Stimulated activated CD4-positive, alpha-beta T cell treated with anti-CD3 and anti-CD28 coated beads, Interleukin-2, amount 100 ng/mL, for 48 hours (primary cell): ENCODE measurements at regions not wholly inside any gene's neighbourhood (a gene's known extent, or its start where the extent isn't known, plus 50 kb on each side); places are given as distances from the start of the nearest gene placed in this dataset.
A peak's percentile ranks its signal among the peaks of the same experiment; 100 is the strongest.
"Not testable (repeated sequence)": the region's sequence is repeated elsewhere in the genome, so short reads cannot be mapped to it uniquely, and the experiment has no call there.

ENCODE experiments used
- DNase-seq, 2 donors: peaks; one replicate each; pipeline ENCODE4 v3.0.0-alpha.2; 2020

DNA sequence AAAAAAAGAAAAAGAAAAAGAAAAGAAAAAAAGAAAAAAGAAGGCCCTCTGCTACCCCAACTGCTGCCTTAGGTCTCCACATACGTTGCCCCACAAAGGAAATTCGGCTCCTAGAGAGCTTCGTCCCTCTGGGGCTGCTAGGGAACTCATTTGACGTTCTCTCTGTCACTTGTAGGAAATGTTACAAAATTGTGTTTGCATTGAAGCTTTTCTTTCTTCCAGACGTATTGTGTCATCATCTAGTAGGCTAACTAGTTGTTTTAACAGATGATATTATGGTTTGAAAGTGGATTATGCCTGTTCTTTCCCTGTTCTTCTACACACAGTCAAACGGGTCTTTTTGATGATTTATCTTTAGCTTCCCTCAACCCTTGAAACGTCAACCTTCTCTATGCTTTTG lies 125.3 kb downstream of the BDH1 start:
- no peak for DNase-seq

DNA sequence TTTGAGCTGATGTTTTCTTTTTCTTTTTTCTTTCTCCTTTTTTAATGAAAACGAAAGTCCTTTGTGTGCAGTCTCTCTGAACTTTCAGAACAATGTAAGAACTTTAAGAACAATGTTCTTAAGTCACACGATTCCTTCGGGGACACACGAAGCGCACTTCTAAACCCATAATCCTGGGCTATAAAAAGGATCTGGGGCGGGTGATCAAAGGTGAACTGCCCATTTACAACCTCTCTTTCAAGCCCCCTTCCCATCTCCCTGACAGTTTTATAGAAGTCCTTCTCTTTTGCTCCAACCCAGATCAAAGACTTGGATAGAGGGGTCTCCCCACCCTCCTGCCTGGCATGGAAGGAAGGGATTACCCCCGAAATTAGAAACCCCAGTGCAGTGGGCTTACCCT lies 126.8 kb downstream of the BDH1 start:
- DNase-seq, result no peak

DNA sequence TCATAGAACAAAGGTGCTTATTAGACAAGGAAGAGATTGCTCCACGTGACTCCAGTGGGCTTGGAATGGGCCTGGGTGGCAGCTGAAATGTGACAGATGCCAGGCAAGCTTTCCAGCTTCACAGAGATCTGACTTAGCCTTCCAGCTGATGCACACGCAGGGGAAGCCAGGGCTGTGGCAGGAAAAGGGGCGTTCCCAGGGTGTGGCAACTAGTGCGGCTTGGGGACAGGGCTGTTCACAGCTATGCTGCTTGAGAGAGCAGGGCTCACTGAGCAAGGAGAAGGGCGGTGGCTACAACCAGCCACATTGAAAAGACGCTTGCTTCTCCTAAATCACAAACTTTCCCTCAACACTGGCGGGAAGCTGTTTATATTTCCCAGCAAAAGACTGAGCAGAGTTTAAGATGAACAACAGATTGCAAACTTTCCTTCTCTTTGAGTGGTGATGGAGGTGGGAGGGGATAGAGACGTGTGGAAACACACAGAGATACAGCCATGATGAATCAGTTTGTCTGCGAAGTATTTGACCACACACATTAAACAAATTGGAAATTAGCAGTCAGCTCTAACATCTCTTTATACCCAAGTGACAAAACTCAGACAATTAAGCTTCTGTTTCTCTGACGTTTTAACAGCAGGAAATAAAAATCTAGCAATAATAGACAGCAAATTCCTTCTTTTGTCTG lies 127.5 kb downstream of the BDH1 start:
- DNase-seq, result peak; percentile 48 to 53

DNA sequence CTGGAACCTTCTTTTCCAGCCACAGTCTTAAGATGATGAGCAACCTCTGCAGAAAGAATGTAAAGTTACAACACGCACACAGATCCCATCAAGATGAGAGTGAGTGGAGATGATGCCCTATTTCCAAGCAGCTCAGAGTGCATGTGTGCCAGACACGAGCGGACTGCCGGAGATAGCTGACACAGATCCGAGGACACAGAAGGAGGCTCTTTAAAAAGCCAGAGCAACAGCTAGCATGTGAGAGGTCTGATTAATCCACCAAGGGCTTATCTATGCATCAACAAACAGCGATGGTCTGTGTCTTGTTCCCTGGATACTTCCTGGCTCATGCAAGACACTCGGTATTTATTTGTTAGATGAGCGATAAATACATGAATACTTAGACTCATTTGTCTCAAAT lies 128.6 kb upstream of the DLG1 start:
- DNase-seq, result no peak

DNA sequence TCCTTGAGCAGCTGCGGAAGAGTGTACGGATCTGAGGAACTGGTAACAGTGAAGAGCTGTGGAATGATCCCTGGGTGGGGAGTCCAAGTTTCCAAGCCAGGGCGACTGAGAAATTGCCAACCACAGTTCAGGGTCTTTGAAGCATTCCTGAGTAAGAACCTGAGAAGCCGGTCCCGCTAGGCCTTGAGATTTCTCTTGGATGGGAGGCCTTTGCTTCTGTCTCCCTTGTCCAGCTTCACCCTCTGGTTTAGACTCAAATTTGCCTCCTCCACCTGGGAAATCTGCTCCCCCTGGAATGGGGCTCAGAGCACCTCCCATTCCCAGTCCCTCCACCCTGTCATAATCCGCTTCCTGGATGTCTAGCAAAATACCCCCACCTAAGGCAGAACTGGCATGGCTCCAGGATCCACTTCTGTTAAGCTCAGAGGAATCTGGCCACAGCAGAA lies 127.7 kb upstream of the DLG1 start:
- DNase-seq, result no peak

DNA sequence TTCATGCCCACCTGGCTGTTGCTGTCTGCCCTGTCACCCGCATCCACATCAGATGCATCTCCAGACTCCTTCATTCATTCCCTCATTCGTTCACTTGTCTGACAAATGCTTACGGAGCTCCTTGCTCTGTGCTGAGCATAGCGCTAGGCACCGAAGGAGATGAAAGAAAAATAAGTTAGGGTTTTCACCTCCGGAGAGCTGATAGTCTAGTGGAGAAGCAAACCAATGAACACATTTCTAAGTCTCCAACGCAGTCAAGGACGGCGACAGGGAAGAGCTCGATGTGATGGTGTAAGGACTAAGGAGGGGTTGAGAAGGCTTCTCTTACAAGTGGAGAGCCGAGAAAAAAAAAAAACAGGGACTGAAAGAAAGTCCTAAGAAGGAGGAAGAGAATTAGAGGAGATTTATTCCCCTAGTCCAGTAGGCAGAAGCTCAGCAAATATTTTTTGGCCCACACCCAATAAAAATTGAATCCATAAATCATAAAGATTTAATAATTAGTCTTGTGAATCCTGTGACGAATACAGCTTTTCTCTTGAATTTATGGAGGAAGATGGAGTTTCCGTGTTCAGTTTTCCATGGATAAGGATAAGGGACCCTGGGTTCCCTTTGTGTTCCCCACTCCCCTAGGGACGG lies 127.2 kb upstream of the DLG1 start:
- DNase-seq, result no peak

DNA sequence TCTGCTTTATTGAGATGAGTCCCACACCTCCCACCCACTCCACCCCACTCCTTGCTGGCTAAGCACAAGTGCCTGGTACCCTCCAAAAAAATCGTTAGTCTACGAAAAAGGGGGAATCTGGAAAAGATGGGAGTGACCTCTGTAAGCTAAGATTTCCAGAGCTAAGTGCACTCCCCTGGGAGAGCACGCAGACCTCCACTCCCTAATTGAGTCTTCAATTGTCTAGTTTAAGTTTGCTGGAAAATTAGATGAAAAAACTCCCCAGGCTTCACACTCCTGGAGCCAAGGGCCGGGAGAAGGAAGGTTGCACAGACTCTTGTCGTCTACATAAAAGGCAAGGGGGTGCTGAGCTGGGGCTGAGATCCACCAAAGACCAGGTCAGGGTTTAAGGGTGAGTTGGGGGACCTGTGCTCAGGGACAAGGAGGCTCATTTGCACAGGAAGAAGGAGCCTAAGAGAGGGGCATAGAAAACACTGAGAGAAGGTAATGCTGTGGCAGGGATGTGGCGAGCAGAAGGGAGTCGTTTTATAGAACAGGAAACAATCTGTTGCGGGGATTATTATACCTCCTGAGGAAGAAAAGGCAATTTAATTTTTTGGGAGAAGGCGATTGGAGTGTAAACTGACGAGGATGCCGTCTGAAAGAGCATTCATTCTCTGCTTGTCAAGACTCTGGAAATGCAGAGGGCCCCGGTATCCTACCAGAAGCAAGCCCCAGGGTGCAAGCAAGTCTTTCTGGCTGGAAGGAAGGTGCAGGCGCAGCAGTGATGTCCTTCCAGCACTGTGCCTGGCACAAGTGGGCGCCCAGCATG lies 126.5 kb upstream of the DLG1 start:
- no peak for DNase-seq

DNA sequence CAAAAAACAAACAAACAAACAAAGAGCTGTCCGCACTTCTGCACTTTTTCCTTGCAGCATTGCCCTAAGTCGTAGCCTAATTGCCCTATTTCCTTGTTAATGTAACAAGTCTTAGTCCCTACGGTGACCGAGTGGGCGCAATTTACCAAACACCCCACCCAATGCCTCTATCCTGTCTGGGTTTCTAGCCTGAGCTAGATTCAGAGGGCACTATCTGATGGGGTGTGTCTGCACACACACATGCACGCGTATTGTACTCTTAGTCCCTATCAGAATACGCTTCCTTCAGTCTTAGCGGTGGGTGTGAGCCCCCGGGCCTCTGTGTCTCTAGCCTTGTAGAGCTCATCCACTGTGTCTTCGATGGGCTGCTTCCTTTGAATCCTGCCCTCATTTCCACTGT lies 125.9 kb upstream of the DLG1 start:
- DNase-seq, result no peak

DNA sequence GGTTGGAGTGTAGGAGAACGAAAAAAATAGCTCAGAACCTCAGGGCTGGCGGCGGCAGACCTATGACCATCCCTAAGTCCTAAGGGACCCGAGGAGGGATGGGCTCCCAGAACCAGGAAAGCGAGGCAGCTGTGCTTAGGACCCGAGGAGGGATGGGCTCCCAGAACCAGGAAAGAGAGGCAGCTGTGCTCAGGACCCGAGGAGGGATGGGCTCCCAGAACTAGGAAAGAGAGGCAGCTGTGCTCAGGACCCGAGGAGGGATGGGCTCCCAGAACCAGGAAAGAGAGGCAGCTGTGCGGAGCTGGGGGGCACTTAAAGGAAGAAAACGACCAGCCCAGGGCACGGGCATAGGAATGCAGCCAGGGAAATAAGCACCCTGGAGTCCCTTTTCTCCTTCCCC lies 125.0 kb upstream of the DLG1 start:
- no peak for DNase-seq

DNA sequence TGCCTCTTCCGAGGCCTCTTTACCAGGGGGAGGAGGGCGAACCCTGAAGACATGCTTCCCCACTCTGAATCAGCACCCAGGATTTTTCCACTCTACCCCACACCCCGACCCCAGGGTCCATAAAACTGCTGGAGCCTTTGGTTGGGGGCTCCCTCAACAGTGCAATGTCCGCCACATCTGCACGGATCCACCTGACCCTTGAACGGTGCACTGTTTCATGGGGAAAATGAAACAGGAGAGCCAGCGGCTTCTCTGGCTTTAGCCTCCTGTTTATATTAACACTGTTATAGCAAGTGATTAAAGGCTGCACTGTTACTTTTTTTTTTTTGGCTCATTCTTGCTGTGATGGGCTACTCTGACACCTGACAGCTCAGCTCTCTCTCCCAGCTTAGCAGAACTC lies 124.1 kb upstream of the DLG1 start:
- no peak for DNase-seq

DNA sequence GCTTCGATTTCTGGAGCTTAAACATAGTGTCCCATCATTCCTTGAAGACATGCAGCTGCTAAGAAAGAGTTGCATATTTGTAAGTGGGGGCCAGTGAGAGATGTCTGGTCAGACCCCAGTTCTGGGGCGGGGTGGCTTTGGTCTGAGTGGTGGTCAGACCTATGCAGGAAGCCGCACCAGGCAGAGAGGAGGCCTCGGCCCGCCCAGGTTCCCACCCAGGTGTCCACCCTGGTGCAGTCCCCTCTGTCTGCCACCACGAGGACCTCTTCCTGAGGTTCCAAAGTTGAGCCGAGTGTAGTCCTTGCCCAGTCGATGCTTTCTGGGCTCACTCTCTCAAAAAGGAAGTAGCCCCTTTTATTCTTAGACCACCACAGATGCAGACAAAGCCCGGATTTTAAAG lies 122.6 kb upstream of the DLG1 start:
- no peak for DNase-seq

DNA sequence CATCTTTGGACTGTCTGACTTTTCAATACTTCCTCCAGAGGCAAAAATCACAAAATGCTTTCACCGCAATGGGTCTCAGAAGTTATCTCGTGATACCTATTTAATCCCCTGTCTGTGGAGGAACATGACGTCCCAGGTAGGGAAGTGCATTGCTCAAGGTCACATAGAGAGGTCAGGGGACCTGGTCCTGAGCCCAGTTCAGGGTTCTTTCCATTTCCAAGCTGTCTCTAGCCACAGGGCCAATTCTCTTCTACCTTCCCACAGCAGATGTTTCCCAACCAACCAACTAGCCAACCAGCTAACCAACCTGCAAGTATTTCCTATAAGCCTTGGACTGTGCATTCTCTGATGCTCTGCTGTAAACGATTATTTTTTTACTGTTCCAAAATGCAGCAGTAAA lies 122.2 kb upstream of the DLG1 start:
- DNase-seq, result no peak

DNA sequence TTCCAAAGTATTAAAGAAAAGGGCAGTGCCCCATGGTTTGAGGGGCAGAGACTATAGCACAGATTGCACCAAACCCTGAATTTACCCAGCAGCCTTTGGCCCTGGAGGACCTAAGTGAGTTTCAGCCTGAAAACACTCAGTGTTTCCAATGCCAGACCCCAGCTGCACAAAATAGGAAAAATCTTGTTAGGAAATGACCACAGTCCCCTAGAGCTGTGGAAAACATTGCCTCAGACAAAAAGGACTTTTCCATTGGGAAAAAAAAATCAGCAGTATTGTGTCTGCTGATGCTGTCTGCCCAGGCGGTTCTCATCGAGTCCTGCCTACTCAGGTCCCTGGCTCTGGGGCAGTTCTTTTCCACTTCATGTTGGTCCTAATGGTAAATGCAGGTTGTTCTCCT lies 121.7 kb upstream of the DLG1 start:
- no peak for DNase-seq

DNA sequence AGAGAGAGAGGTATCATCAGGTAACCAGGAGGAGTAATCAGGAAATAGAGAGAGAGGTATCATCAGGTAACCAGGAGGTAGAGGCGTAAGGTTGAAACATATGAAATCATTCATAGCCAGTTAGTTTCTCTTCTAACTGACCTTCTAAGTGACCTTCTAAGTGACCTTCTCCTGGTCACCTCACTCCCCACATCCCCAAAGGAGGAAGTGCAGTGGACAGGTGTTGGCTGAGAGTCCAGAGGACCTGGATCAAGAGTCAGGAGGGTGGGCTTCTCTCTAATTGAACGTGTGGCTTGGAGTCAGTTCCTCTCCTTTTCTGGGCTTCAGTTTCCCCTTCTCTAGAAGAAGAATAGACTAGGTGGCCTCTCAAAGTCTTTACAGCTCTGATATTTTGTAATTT lies 121.3 kb upstream of the DLG1 start:
- DNase-seq, result no peak

DNA sequence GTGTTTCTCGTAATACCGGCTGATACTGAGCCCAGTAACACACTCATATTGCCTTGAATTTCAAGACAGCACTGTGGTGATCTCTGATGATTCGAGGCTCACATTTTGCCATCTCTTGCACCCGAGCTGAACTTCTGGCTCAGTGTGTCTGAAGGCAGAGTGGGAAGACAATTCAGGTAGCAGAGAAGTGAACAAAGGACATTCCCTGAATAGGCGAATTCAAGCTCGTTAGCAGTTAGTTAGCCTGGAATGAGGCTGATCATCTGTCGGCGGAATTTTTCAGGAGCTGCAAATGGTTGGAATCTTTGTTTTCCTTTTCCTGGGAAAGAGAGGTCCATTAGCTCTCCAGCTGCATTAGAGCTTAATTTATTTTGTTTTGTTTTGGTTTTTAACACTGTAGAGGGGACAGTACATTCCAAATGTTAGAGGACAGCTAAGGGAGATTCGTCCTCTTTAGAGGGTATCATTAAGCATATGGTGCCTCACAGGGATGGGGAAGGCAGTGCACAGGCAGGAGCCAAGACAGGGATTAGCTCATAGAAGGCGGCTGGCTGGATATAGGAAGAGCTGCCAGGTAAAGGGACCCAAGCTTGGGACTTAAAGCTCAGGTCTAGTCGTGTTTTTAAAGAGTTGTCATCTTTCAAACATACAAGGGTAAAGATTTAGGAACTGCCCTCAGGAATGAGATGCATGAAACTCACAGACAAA lies 119.7 kb upstream of the DLG1 start:
- DNase-seq, result no peak

DNA sequence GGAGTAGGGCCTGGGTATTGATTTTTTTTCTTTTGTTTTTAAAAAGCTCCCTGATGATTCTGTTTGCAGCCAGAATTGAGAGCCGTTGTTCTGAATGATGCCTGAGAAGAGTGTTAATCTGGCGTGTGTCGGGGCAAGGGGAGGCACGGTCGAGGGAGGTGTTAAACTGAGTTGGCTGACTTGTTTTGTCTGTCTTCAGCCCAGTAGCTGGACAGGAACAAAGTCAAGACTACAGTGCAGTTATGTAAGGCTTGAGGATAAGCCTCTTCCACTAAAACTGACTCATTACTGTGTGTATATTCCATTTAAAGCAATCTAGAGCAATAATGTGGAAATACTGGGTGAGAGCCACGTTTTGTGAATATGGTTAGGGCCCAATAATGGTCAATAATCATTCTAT lies 119.0 kb upstream of the DLG1 start:
- no peak for DNase-seq

DNA sequence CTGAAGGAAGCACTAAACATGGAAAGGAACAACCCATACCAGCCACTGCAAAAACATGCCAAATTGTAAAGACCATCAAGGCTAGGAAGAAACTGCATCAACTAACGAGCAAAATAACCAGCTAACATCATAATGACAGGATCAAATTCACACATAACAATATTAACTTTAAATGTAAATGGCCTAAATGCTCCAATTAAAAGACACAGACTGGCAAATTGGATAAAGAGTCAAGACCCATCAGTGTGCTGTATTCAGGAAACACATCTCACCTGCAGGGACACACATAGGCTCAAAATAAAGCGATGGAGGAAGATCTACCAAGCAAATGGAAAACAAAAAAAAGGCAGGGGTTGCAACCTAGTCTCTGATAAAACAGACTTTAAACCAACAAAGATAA lies 113.5 kb upstream of the DLG1 start:
- not testable (repeated sequence) for DNase-seq

DNA sequence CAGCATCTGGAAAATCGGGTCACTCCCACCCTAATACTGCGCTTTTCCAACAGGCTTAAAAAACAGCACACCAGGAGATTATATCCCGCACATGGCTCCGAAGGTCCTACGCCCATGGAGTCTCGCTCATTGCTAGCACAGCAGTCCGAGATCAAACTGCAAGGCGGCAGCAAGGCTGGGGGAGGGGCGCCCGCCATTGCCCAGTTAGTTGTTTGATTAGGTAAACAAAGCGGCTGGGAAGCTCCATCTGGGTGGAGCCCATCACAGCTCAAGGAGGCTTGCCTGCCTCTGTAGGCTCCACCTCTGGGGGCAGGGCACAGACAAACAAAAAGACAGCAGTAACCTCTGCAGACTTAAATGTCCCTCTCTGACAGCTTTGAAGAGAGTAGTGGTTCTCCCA lies 111.8 kb upstream of the DLG1 start:
- DNase-seq, result not testable (repeated sequence)

DNA sequence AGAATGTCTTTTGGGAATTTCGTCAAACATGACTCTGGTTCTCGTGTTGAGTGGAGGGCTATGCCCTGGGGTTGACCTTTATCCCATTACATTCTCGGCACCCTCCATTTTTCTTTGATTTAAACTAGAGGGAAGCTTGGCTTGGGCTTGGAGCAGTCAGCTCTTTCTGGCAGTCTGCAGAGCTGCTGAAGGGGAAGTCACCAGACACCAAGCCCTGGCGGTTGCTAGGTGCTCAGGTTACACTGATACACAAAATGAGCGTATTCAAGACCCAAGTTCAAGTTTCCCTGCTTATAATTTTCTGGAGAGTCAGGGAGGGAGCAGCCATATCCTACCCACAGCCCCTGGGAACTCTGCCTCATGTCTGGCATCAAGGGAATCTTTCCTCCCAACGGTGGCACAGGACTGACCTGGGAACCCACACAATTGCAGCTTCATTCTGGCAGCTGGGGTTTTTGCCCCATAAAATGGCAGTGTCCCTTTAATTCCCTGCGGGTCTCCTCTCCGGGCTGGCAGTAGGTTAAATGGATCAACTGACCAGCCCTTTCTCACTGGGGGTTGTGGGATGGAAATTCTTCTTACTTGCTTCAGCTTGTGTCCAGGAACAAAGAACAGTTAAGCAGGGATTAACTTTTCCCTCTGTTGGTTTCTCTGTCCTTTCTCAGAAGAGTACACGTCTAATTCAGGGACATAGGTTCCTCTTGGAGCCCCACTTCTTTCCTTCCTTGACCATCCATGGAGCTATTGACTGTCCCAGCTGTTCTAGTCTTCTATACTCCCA lies 110.0 kb upstream of the DLG1 start:
- DNase-seq, result no peak

DNA sequence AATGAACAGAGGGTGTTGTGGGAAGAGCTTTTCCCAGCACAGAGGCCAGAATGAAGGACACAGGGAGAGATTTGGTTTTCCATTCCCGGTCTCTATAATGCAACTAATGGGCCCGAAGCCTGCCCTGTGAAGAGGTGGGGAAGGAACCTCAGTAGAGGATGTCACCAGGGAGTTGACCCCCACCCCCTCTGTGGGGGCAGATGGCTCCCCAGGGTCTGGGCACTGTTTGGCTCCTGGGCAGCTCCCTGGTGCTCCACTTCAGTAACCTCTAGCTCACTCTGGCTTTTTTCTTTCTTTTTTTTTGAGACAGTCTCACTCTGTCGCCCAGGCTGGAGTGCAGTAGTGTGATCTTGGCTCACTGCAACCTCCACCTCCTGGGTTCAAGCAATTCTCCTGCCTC lies 109.1 kb upstream of the DLG1 start:
- DNase-seq, result no peak

DNA sequence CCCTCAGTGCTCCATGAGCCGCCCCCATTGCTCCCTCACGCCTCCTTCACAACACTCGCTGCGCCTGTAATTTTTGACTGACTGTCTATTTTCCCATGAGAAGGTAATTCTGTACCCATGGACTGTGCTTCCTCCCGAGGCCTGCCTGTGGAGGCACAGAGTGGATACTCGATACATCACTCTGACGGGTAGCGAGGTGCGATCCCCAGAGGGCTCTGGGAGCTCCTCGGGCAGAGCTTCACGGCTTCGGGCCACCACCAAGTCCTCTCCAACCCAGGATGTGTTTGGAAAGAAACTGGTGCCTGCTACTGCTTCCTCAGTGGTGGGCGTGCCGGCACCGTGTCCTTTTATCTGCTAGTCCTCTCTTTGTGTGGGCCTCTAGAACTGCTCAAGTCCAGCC lies 108.6 kb upstream of the DLG1 start:
- no peak for DNase-seq

DNA sequence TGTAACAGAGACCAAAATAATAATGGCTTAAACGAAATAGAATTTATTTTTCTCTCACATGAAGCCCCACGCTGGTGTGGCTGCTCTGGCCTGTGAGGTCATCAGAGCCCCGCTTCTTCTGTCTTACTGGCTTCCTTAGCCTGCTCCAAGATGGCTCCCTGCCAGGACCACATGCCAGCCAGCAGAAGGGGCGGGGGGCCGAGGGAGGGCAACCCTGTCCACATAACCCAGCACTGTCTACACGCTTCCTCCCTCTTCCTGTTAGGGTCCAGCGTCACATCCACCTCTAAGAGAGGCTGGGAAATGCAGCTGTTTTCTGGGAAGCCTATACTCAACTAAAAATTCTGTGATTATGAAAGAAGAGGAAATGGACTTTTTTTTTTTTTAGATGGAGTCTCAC lies 107.9 kb upstream of the DLG1 start:
- no peak for DNase-seq

DNA sequence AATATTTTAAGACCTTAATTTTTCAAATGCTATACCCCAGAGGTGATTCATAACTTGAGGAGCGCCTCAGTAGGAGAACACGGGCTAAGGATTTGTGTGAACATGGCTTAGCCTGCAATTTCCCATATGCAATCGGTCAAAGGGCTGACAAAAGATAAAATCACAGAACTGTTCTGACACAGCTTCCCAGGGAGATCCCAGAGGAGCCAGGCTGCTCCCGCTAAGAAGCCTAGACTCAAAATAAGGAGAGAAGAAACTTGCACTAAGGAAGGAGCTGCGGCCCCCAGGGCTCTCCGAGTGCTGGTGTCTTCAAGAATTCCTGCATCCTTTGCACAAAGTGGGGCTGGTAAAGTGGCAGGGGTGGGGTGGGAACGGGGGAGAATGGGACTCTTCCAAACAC lies 106.3 kb upstream of the DLG1 start:
- no peak for DNase-seq
